ENCODE measurements at regions not wholly inside any gene's neighbourhood (a gene's known extent, or its start where the extent isn't known, plus 50 kb on each side); places are given as distances from the start of the nearest gene placed in this dataset.

GRCh38 chr4:160563552-160564282, 1460.8 kb downstream of the RAPGEF2 start:
- H3K27me3 ChIP-seq (ENCODE audit: insufficient read depth, low read length) = no peaks in the 10 kb centered on the region
- ChIA-PET RAD21 (ENCODE audit: low non-redundant PET in 1 of 2, low total read pairs in 2 of 2, uncharacterized antibody in 2 of 2, unreplicated experiment in 2 of 2) (no interaction called here), CTCF (no interaction called here), POLR2A (no interaction called here)
- H3K9me2 ChIP-seq (ENCODE audit: insufficient read depth) = no peaks in the 10 kb centered on the region
- H3K27ac ChIP-seq (ENCODE audit: low read depth, low read length) = no peak overlapping the region
- no TSS peak for BruUV-seq (replicated peaks)
- H3K4me2 ChIP-seq (ENCODE audit: low read length) = no peak overlapping the region
- no peaks in the 10 kb centered on the region for H3K79me2 ChIP-seq (ENCODE audit: insufficient read depth, low read length)
- H2AFZ ChIP-seq (ENCODE audit: low read depth, low read length, poor library complexity, severe bottlenecking) = no peak overlapping the region
- H3K36me3 ChIP-seq (ENCODE audit: control insufficient read depth in 1 of 2, insufficient read depth in 2 of 2, low read length in 2 of 2) = no peaks in the 10 kb centered on the region
- DNase-seq (ENCODE audit: low read depth, low spot score) = no peak
- H3K9me3 ChIP-seq (ENCODE audit: control insufficient read depth in 1 of 2, insufficient read depth in 1 of 2, low read depth in 1 of 2, low read length in 2 of 2) = no peaks in the 10 kb centered on the region
- intact Hi-C loops (cut with micrococcal nuclease) = no loop called here
- H3K9ac ChIP-seq (ENCODE audit: low read length) = no peak overlapping the region
- no peak for TF ChIP-seq SIN3A (IDR thresholded peaks at IDR 0.05; ENCODE audit: low read depth)
- no peak for TF ChIP-seq CBX3 (IDR thresholded peaks at IDR 0.05; ENCODE audit: low read depth)
- TF ChIP-seq ZNF274 (IDR thresholded peaks at IDR 0.05; ENCODE audit: low read depth, low read length) = no peak
- no peak for TF ChIP-seq EGR1 (IDR thresholded peaks at IDR 0.05; ENCODE audit: low read depth)
- ATAC-seq = no peak
- H3K4me1 ChIP-seq (ENCODE audit: control insufficient read depth in 1 of 2, insufficient read depth in 2 of 2, low read length in 2 of 2) = no peaks in the 10 kb centered on the region
- no peak overlapping the region for H3K4me3 ChIP-seq (replicated peaks in 1 of 2; ENCODE audit: low read depth in 1 of 2, low read length in 2 of 2)
- no peaks in the 10 kb centered on the region for H4K20me1 ChIP-seq (ENCODE audit: insufficient read depth)

- ChIA-PET RAD21 (ENCODE audit: low non-redundant PET in 1 of 2, low total read pairs in 2 of 2, uncharacterized antibody in 2 of 2, unreplicated experiment in 2 of 2) (no interaction called here), CTCF (no interaction called here), POLR2A (no interaction called here)
- no peaks in the 10 kb centered on the region for H3K9me2 ChIP-seq (ENCODE audit: insufficient read depth)
- H3K27me3 ChIP-seq (ENCODE audit: insufficient read depth, low read length) = no peaks in the 10 kb centered on the region
- H2AFZ ChIP-seq (ENCODE audit: low read depth, low read length, poor library complexity, severe bottlenecking) = no peak overlapping the region
- TF ChIP-seq CTCF (IDR thresholded peaks at IDR 0.05 in 2 of 3, conservative IDR thresholded peaks at IDR 0.05 in 1 of 3; ENCODE audit: borderline replicate concordance in 1 of 3, insufficient read depth in 1 of 3, low read depth in 2 of 3, low read length in 2 of 3) = no peak
- no peak for TF ChIP-seq SIN3A (IDR thresholded peaks at IDR 0.05; ENCODE audit: low read depth)
- no peak for TF ChIP-seq YY1 (IDR thresholded peaks at IDR 0.05; ENCODE audit: extremely low read depth, insufficient replicate concordance, low read depth, low read length)
- TF ChIP-seq EZH2 (IDR thresholded peaks at IDR 0.05) = no peak
- no peak for TF ChIP-seq POLR2A (IDR thresholded peaks at IDR 0.05; ENCODE audit: borderline replicate concordance, extremely low read depth, insufficient read depth, insufficient read length)
- TF ChIP-seq TCF7L2 (IDR thresholded peaks at IDR 0.05; ENCODE audit: borderline replicate concordance, extremely low read depth, insufficient read depth, insufficient read length) = no peak
- TF ChIP-seq EZH2phosphoT487 (IDR thresholded peaks at IDR 0.05; ENCODE audit: borderline replicate concordance) = no peak
- TF ChIP-seq ZNF274 (IDR thresholded peaks at IDR 0.05; ENCODE audit: low read depth, low read length) = no peak
- TF ChIP-seq MAX (IDR thresholded peaks at IDR 0.05) = no peak
- no peak for TF ChIP-seq FOSL1 (IDR thresholded peaks at IDR 0.05; ENCODE audit: low read depth)
- TF ChIP-seq ZFX (IDR thresholded peaks at IDR 0.05) = no peak
- TF ChIP-seq SRF (IDR thresholded peaks at IDR 0.05; ENCODE audit: low read depth) = no peak
- no peak for TF ChIP-seq ELF1 (IDR thresholded peaks at IDR 0.05; ENCODE audit: borderline replicate concordance, low read depth)
- no peak for TF ChIP-seq JUND (IDR thresholded peaks at IDR 0.05)
- no peak for TF ChIP-seq RAD21 (IDR thresholded peaks at IDR 0.05; ENCODE audit: low read depth)
- no peak for TF ChIP-seq EGR1 (IDR thresholded peaks at IDR 0.05; ENCODE audit: low read depth)
- no peak for TF ChIP-seq POLR2AphosphoS5 (IDR thresholded peaks at IDR 0.05; ENCODE audit: low read depth, low read length)
- H3K9me3 ChIP-seq (ENCODE audit: control insufficient read depth in 1 of 2, insufficient read depth in 1 of 2, low read depth in 1 of 2, low read length in 2 of 2) = no peaks in the 10 kb centered on the region
- H3K36me3 ChIP-seq (ENCODE audit: control insufficient read depth in 1 of 2, insufficient read depth in 2 of 2, low read length in 2 of 2) = no peaks in the 10 kb centered on the region
- ATAC-seq (no peak), DNase-seq (ENCODE audit: low read depth, low spot score) (no peak)
- H3K27ac ChIP-seq (ENCODE audit: low read depth, low read length) = no peak overlapping the region
- no peak overlapping the region for H3K4me2 ChIP-seq (ENCODE audit: low read length)
- H3K79me2 ChIP-seq (ENCODE audit: insufficient read depth, low read length) = no peaks in the 10 kb centered on the region
- BruUV-seq (replicated peaks) = no TSS peak
- H3K4me1 ChIP-seq (ENCODE audit: control insufficient read depth in 1 of 2, insufficient read depth in 2 of 2, low read length in 2 of 2) = no peaks in the 10 kb centered on the region
- intact Hi-C loops (cut with micrococcal nuclease) = no loop called here
- no peak overlapping the region for H3K4me3 ChIP-seq (replicated peaks in 1 of 2; ENCODE audit: low read depth in 1 of 2, low read length in 2 of 2)
- no peaks in the 10 kb centered on the region for H4K20me1 ChIP-seq (ENCODE audit: insufficient read depth)
- H3K9ac ChIP-seq (ENCODE audit: low read length) = no peak overlapping the region
These were observed 1464.8 kb downstream of the RAPGEF2 start for GRCh38 chr4:160567634-160568033.

Data from HCT116 (cell line).